ENCODE measurements at regions not wholly inside any gene's neighbourhood (a gene's known extent, or its start where the extent isn't known, plus 50 kb on each side); places are given as distances from the start of the nearest gene placed in this dataset.
A peak's percentile ranks its signal among the peaks of the same experiment; 100 is the strongest.

GRCh38 chr3:14258906-14259904 is 80.6 kb downstream of the LSM3 start:
- no TSS peak for BruUV-seq (replicated peaks)
- ChIA-PET CTCF (no interaction called here), POLR2A (ENCODE audit: low non-redundant PET) (no interaction called here)

GRCh38 chr3:14260463-14260862 is 81.8 kb downstream of the LSM3 start:
- H3K9me3 ChIP-seq (ENCODE audit: low read depth, low read length, poor library complexity, severe bottlenecking), result no peaks in the 10 kb centered on the region
- no peaks in the 10 kb centered on the region for H3K27me3 ChIP-seq (replicated peaks; ENCODE audit: insufficient read depth, low read depth, low read length, poor library complexity)
- no peak overlapping the region for H3K4me3 ChIP-seq (ENCODE audit: low read depth, low read length, poor library complexity, severe bottlenecking)
- intact Hi-C loops (cut with micrococcal nuclease; ENCODE audit: unreplicated experiment), result loop anchor here (5.0 kb wide), 1 partner anchor 662 kb away; no protein-coding TSS in a partner anchor
- H3K36me3 ChIP-seq (ENCODE audit: insufficient read depth, low read length, poor library complexity, severe bottlenecking), result no peaks in the 10 kb centered on the region
- H3K4me1 ChIP-seq (ENCODE audit: insufficient read depth, low read length, poor library complexity, severe bottlenecking), result no peaks in the 10 kb centered on the region
- ChIA-PET POLR2A (ENCODE audit: low non-redundant PET) (no interaction called here), CTCF (interaction anchor here (0.6 kb wide), 1 partner anchor 661 kb away, joined by 3 read pairs; no protein-coding TSS in a partner anchor)
- no peak for TF ChIP-seq EZH2 (IDR thresholded peaks at IDR 0.05; ENCODE audit: borderline replicate concordance, low read depth, low read length, poor library complexity, severe bottlenecking)
- TF ChIP-seq CTCF (conservative IDR thresholded peaks at IDR 0.05; ENCODE audit: low read depth, low read length), result no peak
- BruUV-seq (replicated peaks), result no TSS peak
- no peak for DNase-seq (ENCODE audit: low spot score)
- no peak overlapping the region for H3K27ac ChIP-seq (ENCODE audit: low read depth, low read length, poor library complexity, severe bottlenecking)

More at GRCh38 chr3:14258906-14259904, 80.6 kb downstream of the LSM3 start:
- Histone ChIP-seq H3K4me1 (ENCODE audit: insufficient read depth, low read length, poor library complexity, severe bottlenecking) (no peaks in the 10 kb centered on the region), H3K9me3 (ENCODE audit: low read depth, low read length, poor library complexity, severe bottlenecking) (no peaks in the 10 kb centered on the region), H3K27me3 (replicated peaks; ENCODE audit: insufficient read depth, low read depth, low read length, poor library complexity) (no peaks in the 10 kb centered on the region), H3K4me3 (ENCODE audit: low read depth, low read length, poor library complexity, severe bottlenecking) (no peak overlapping the region), H3K36me3 (ENCODE audit: insufficient read depth, low read length, poor library complexity, severe bottlenecking) (no peaks in the 10 kb centered on the region), H3K27ac (ENCODE audit: low read depth, low read length, poor library complexity, severe bottlenecking) (no peak overlapping the region)
- DNase-seq (ENCODE audit: low spot score), result no peak
- no peak for TF ChIP-seq CTCF (conservative IDR thresholded peaks at IDR 0.05; ENCODE audit: low read depth, low read length)
- TF ChIP-seq EZH2 (IDR thresholded peaks at IDR 0.05; ENCODE audit: borderline replicate concordance, low read depth, low read length, poor library complexity, severe bottlenecking), result no peak
- intact Hi-C loops (cut with micrococcal nuclease; ENCODE audit: unreplicated experiment), result loop anchor here (5.0 kb wide), 1 partner anchor 362 kb away; no protein-coding TSS in a partner anchor

- Histone ChIP-seq H3K9me3 (ENCODE audit: low read depth, low read length, poor library complexity, severe bottlenecking) (no peaks in the 10 kb centered on the region), H3K27me3 (replicated peaks; ENCODE audit: insufficient read depth, low read depth, low read length, poor library complexity) (no peaks in the 10 kb centered on the region), H3K36me3 (ENCODE audit: insufficient read depth, low read length, poor library complexity, severe bottlenecking) (no peaks in the 10 kb centered on the region), H3K4me3 (ENCODE audit: low read depth, low read length, poor library complexity, severe bottlenecking) (no peak overlapping the region), H3K27ac (ENCODE audit: low read depth, low read length, poor library complexity, severe bottlenecking) (no peak overlapping the region), H3K4me1 (ENCODE audit: insufficient read depth, low read length, poor library complexity, severe bottlenecking) (no peaks in the 10 kb centered on the region)
- no TSS peak for BruUV-seq (replicated peaks)
- peak; percentile 97 for TF ChIP-seq CTCF (conservative IDR thresholded peaks at IDR 0.05; ENCODE audit: low read depth, low read length)
- TF ChIP-seq EZH2 (IDR thresholded peaks at IDR 0.05; ENCODE audit: borderline replicate concordance, low read depth, low read length, poor library complexity, severe bottlenecking), result no peak
- DNase-seq (ENCODE audit: low spot score), result peak; percentile 74
- CTCF ChIA-PET, result interaction anchor here (0.6 kb wide), 1 partner anchor 660 kb away, joined by 3 read pairs; no protein-coding TSS in a partner anchor
- intact Hi-C loops (cut with micrococcal nuclease; ENCODE audit: unreplicated experiment), result loop anchor here (1.0 to 5.0 kb wide), 3 partner anchors 207 to 661 kb away; no protein-coding TSS in a partner anchor
- POLR2A ChIA-PET (ENCODE audit: low non-redundant PET), result no interaction called here
Measured at GRCh38 chr3:14261229-14261628, 82.6 kb downstream of the LSM3 start.

All from A673 (cell line).